NT2/D1 (cell line): ENCODE measurements at regions not wholly inside any gene's neighbourhood (a gene's known extent, or its start where the extent isn't known, plus 50 kb on each side); places are given as distances from the start of the nearest gene placed in this dataset.

Experiments used
- DNase-seq: peaks from one replicate; pipeline ENCODE4 v3.0.0-alpha.2; 2011; ENCODE audit warnings: low read depth, low spot score
- H3K27me3 ChIP-seq: 2 replicates; pipeline ENCODE4 v1.6.0; 2011; ENCODE audit warnings: mild to moderate bottlenecking; ENCODE audit not compliant: insufficient read length, insufficient read depth
- H3K36me3 ChIP-seq: 2 replicates; pipeline ENCODE4 v1.6.1; 2011; ENCODE audit warnings: mild to moderate bottlenecking, low read length, mixed read lengths; ENCODE audit not compliant: insufficient read depth, insufficient read length
- H3K4me1 ChIP-seq: 2 replicates; pipeline ENCODE4 v1.5.1; 2011; ENCODE audit not compliant: insufficient read depth, insufficient read length
- H3K4me3 ChIP-seq: 2 replicates; pipeline ENCODE4 v1.5.1; 2011; ENCODE audit warnings: low read depth; ENCODE audit not compliant: insufficient read length
- H3K9ac ChIP-seq: 2 replicates; pipeline ENCODE4 v1.6.0; 2011; ENCODE audit warnings: low read depth; ENCODE audit not compliant: insufficient read length
- H3K9me3 ChIP-seq: 2 replicates; pipeline ENCODE4 v1.5.1; 2011; ENCODE audit warnings: mild to moderate bottlenecking, low read length; ENCODE audit not compliant: insufficient read depth
- SUZ12 ChIP-seq: IDR thresholded peaks from 2 replicates; pipeline ENCODE4 v1.6.1; 2011; ENCODE audit not compliant: insufficient read length, insufficient read depth; ENCODE audit errors: extremely low read depth
- YY1 ChIP-seq: IDR thresholded peaks from 2 replicates; pipeline ENCODE4 v1.6.1; 2011; ENCODE audit not compliant: insufficient read length, insufficient read depth
- ZNF274 ChIP-seq: IDR thresholded peaks from 2 replicates; pipeline ENCODE4 v1.6.1; 2011; ENCODE audit warnings: mild to moderate bottlenecking, low read depth, low read length

DNA sequence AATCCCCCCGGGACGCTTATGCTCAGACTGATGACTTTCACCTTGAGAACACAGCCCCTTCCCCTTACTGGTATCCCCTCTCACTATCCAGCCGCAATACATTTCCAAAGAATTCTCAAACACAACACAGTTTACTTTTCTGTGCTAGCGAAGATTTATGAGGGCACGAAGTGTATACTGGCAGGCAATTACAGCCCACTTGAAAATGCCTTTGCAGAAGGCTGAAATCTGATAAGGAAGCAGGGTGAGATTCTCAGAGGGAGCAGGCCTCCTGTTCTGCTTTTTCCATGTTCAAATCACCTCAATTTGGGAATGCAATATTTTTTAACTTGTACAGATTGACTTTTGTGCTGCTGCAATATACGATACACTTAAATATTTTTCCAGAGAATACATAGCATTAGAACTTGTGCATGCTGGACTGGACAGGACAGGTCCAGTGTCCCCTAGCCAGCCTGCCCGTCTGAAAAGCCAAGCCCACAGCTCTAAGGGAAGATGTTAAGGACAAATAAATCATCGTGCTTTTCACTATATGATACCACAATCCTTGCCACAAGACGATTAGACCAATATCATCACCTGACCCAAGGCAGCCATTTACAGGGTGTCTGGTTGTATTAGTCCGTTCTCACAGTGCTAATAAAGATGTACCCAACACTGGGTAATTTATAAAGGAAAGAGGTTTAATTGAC is 262.1 kb downstream of the EPHA4 start:
- Histone ChIP-seq H3K4me1 (peaks cover 5% of the 10 kb centered on the region), H3K9me3 (no peaks in the 10 kb centered on the region), H3K27me3 (no peaks in the 10 kb centered on the region), H3K36me3 (no peaks in the 10 kb centered on the region), H3K9ac (no peak overlapping the region), H3K4me3 (no peak overlapping the region)
- DNase-seq, result no peak
- TF ChIP-seq YY1 (no peak), ZNF274 (no peak), SUZ12 (no peak)

DNA sequence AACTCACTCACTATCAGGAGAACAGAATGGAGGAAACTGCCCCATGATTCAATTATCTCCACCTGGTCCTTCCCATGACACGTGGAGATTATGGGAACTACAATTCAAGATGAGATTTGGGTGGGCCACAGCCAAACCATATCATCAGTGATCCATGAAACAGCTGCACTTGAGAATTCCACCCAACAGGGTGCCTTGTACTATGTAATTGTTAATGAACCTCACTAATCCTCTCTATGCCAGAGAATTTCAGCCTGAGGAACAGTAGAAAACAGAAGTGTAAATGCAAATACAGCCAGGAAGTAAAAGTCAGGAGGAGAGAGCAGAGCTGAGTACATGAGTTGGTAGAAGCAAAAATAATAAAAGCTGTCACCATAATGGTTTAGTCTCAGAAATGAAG is 261.4 kb downstream of the EPHA4 start:
- H3K4me1 ChIP-seq, result peaks cover 5% of the 10 kb centered on the region
- no peak overlapping the region for H3K9ac ChIP-seq
- TF ChIP-seq ZNF274 (no peak), YY1 (no peak), SUZ12 (no peak)
- no peak overlapping the region for H3K4me3 ChIP-seq
- DNase-seq, result peak; percentile 25
- H3K27me3 ChIP-seq, result no peaks in the 10 kb centered on the region
- no peaks in the 10 kb centered on the region for H3K9me3 ChIP-seq
- no peaks in the 10 kb centered on the region for H3K36me3 ChIP-seq

DNA sequence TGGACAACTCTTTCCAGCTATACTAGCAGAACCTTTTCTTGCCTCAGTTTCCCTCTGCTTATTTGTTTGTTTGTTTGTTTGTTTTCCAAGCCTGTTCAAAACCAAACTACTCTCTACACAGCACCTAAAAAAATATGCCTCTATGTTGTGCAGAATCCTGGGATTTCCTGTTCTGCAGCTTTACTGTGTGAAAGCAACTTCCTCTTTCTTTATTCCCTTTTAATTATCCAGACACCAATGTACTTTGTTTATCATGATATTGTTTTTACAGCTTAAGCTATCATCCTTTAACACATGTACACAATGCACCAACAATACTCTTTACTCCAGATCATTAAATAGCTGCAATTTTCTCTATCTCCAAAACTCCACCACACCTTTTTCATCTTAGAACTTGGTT is 259.5 kb downstream of the EPHA4 start:
- no peak for DNase-seq
- no peak overlapping the region for H3K9ac ChIP-seq
- no peak for TF ChIP-seq YY1
- no peak for TF ChIP-seq ZNF274
- TF ChIP-seq SUZ12, result no peak
- no peaks in the 10 kb centered on the region for H3K36me3 ChIP-seq
- H3K4me3 ChIP-seq, result no peak overlapping the region
- peaks cover 5% of the 10 kb centered on the region for H3K4me1 ChIP-seq
- H3K27me3 ChIP-seq, result no peaks in the 10 kb centered on the region
- no peaks in the 10 kb centered on the region for H3K9me3 ChIP-seq

DNA sequence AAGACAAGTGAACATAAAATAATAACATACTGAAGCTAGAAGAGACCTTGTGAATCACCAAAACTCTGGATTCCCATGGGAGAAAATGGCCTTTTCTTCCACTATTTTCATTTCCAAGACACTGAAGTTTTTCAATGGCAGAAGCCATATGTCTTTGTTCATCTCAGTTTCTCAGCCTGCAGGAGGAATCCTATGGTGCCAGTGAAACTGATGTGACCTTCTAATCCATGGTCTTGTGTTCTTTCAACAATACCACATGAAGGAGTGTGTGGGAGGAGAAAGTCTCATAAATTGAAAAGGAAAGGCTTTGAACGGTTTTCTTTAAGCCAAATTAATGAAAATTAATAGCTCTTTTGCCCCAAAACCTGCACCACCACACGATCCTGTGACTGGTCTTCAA is 257.3 kb downstream of the EPHA4 start:
- TF ChIP-seq ZNF274 (no peak), SUZ12 (no peak), YY1 (no peak)
- no peaks in the 10 kb centered on the region for H3K9me3 ChIP-seq

DNA sequence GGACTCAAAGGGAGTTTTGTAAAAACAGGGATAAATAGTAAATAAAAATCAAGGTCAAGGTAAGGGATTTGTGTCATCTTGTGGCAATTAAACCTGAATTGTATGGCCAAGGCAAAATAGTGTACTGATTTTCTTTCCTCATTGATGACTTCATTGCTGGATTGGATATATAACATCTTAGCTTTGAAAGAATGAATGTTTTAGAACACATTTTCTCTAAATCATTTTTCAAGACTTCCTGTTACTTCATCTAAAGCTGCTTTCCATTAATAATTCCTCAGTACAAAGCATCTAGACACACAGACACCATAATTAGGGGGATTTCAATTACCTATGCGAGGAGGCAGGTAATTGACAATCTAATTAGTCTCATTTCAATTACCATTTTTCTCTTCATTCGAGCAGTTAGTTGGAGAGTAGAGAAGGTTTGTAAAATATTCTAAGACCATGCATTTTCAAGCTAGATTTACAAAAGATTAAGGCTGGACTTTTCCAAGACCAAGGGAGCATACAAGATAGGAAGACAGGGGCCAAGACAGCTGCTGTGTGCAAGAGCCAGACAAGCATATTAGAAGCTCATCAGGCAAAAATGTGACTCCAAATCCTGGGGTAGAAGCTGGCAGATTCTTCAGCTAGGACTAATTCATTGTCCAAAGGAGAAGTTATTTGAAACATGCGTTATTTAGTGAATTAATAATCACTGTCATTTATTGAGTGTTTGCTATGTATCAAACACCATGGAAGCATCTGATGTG is 253.6 kb downstream of the EPHA4 start:
- Histone ChIP-seq H3K4me3 (no peak overlapping the region), H3K9me3 (no peaks in the 10 kb centered on the region), H3K36me3 (no peaks in the 10 kb centered on the region), H3K9ac (no peak overlapping the region), H3K4me1 (no peaks in the 10 kb centered on the region), H3K27me3 (no peaks in the 10 kb centered on the region)
- no peak for DNase-seq
- TF ChIP-seq SUZ12, result no peak
- no peak for TF ChIP-seq ZNF274
- TF ChIP-seq YY1, result no peak

More for the DNA sequence above, 257.3 kb downstream of the EPHA4 start:
- H3K27me3 ChIP-seq, result no peaks in the 10 kb centered on the region
- no peak overlapping the region for H3K4me3 ChIP-seq
- no peaks in the 10 kb centered on the region for H3K36me3 ChIP-seq
- H3K4me1 ChIP-seq, result peaks cover 5% of the 10 kb centered on the region
- H3K9ac ChIP-seq, result no peak overlapping the region
- DNase-seq, result no peak

DNA sequence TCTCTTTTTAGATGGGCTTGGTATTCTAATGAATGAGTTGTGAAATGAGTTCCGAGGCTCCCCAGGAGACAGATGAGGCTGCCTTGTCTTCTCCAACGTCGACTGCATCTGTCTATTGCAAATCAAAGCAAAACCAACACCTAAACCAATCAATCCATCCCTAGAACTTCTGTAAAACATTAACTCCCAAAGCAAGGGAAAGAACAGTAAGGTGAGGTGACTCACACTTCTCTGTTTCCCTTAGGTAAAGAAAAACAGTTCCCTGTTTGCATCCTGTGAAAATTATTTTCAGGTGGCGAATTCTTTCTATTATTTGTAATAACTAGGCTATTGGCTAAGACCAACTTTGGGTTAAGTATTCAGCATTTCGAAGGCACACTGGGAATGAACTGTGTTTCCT is 249.4 kb downstream of the EPHA4 start:
- H3K27me3 ChIP-seq, result no peaks in the 10 kb centered on the region
- no peak overlapping the region for H3K9ac ChIP-seq
- TF ChIP-seq YY1 (no peak), SUZ12 (no peak), ZNF274 (no peak)
- no peaks in the 10 kb centered on the region for H3K9me3 ChIP-seq
- no peaks in the 10 kb centered on the region for H3K4me1 ChIP-seq
- DNase-seq, result no peak
- no peak overlapping the region for H3K4me3 ChIP-seq
- H3K36me3 ChIP-seq, result no peaks in the 10 kb centered on the region

DNA sequence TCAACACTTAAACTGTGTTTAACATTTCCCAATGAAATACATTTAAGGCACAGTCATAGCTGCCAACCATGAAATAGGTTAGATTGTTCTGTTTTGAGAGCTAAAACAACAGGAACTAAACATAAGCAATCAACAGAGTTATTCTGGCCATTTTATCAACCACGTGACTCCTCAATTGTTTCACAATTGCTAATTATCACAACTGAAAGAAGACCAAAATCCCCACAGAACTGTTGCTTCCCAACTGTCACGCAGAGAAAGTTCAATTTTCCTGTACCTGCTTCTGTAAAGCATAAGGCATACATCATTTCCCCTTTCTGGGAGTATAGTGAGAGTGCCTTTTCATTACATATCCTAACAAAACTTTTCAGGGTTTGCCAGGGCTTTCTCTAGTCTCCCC is 248.6 kb downstream of the EPHA4 start:
- H3K4me3 ChIP-seq, result no peak overlapping the region
- no peak overlapping the region for H3K9ac ChIP-seq
- H3K4me1 ChIP-seq, result no peaks in the 10 kb centered on the region
- no peaks in the 10 kb centered on the region for H3K36me3 ChIP-seq
- H3K27me3 ChIP-seq, result no peaks in the 10 kb centered on the region
- H3K9me3 ChIP-seq, result no peaks in the 10 kb centered on the region
- TF ChIP-seq YY1 (no peak), SUZ12 (no peak), ZNF274 (no peak)
- DNase-seq, result no peak
